Neural cell (in vitro differentiated cells): ENCODE measurements at regions not wholly inside any gene's neighbourhood (a gene's known extent, or its start where the extent isn't known, plus 50 kb on each side); places are given as distances from the start of the nearest gene placed in this dataset.

Source experiments
- H2AFZ ChIP-seq: fragments of 200-600, 300-800 bp; sonication (generic), shearing (Covaris generic); 2 replicates; pipeline ENCODE4 v1.6.0; 2014; ENCODE audit warnings: low read depth, mild to moderate bottlenecking, antibody characterized with exemption, low read length, moderate library complexity
- H3F3A ChIP-seq: fragments of 200-600 bp; shearing (Covaris generic); 2 replicates; pipeline ENCODE4 v1.6.1; 2016; ENCODE audit warnings: mild to moderate bottlenecking, moderate library complexity, mixed read lengths, antibody characterized with exemption, low read length; ENCODE audit not compliant: insufficient read depth, poor library complexity, severe bottlenecking
- H3K27ac ChIP-seq: fragments of 200-600, 300-800 bp; sonication (generic), shearing (Covaris generic); 2 replicates; pipeline ENCODE4 v1.5.1; 2014; ENCODE audit warnings: mild to moderate bottlenecking, low read length, moderate library complexity
- H3K27me3 ChIP-seq: fragments of 300-800, 200-600 bp; sonication (generic), shearing (Covaris generic); 2 replicates; pipeline ENCODE4 v1.6.0; 2014; ENCODE audit warnings: mild to moderate bottlenecking, low read depth, low read length, moderate library complexity; ENCODE audit not compliant: insufficient read depth
- H3K36me3 ChIP-seq: fragments of 300-800, 200-600 bp; sonication (generic), shearing (Covaris generic); 2 replicates; pipeline ENCODE4 v1.5.1; 2014; ENCODE audit warnings: mild to moderate bottlenecking, antibody characterized with exemption, low read length, moderate library complexity; ENCODE audit not compliant: insufficient read depth
- H3K4me2 ChIP-seq: fragments of 300-800, 200-600 bp; sonication (generic), shearing (Covaris generic); 2 replicates; pipeline ENCODE4 v1.6.0; 2014; ENCODE audit warnings: mild to moderate bottlenecking, low read length
- H3K4me3 ChIP-seq: fragments of 300-800, 200-600 bp; sonication (generic), shearing (Covaris generic); 2 replicates; pipeline ENCODE4 v1.5.1; 2014; ENCODE audit warnings: mild to moderate bottlenecking, low read length, moderate library complexity
- H3K79me2 ChIP-seq: fragments of 200-600 bp; shearing (Covaris generic); replicated peaks from 2 replicates; pipeline ENCODE4 v1.6.0; 2014; ENCODE audit warnings: mild to moderate bottlenecking, low read length, moderate library complexity; ENCODE audit not compliant: insufficient read depth
- H3K9ac ChIP-seq: fragments of 300-800, 200-600 bp; sonication (generic), shearing (Covaris generic); 2 replicates; pipeline ENCODE4 v1.6.1; 2016; ENCODE audit warnings: mild to moderate bottlenecking, low read length, mixed read lengths
- H3K9me2 ChIP-seq: fragments of 200-600 bp; shearing (Covaris generic); 2 replicates; pipeline ENCODE4 v1.6.1; 2016; ENCODE audit warnings: mild to moderate bottlenecking, low read length, mixed read lengths; ENCODE audit not compliant: insufficient read depth
- H3K9me3 ChIP-seq: fragments of 200-600, 300-800 bp; sonication (generic), shearing (Covaris generic); 2 replicates; pipeline ENCODE4 v1.6.1; 2016; ENCODE audit warnings: mild to moderate bottlenecking, mixed run types, low read length, moderate library complexity, mixed read lengths
- H4K20me1 ChIP-seq: fragments of 200-600 bp; shearing (Covaris generic); 2 replicates; pipeline ENCODE4 v1.6.1; 2016; ENCODE audit warnings: mild to moderate bottlenecking, mixed run types; ENCODE audit not compliant: insufficient read depth
- EP300 ChIP-seq: fragments of 450-650 bp; conservative IDR thresholded peaks from 2 replicates; pipeline ENCODE4 v1.6.1; 2014; ENCODE audit warnings: antibody characterized with exemption, mild to moderate bottlenecking, moderate library complexity; ENCODE audit not compliant: poor library complexity, severe bottlenecking
- EZH2 ChIP-seq: fragments of 200-600, 300-800 bp; shearing (Covaris generic), sonication (generic); IDR thresholded peaks from 2 replicates; pipeline ENCODE4 v1.6.1; 2014; ENCODE audit warnings: antibody characterized with exemption, low read length, borderline replicate concordance, mild to moderate bottlenecking; ENCODE audit not compliant: insufficient read depth, poor library complexity, severe bottlenecking
- MXI1 ChIP-seq: fragments of 450-650 bp; conservative IDR thresholded peaks from 2 replicates; pipeline ENCODE4 v1.6.1; 2014; ENCODE audit warnings: antibody characterized with exemption, mild to moderate bottlenecking; ENCODE audit not compliant: poor library complexity, severe bottlenecking
- POLR2AphosphoS5 ChIP-seq: IDR thresholded peaks from 2 replicates; pipeline ENCODE4 v1.6.1; 2012
- RAD21 ChIP-seq: fragments of 450-650 bp; conservative IDR thresholded peaks from 2 replicates; pipeline ENCODE4 v1.6.1; 2014; ENCODE audit warnings: antibody characterized with exemption, mild to moderate bottlenecking, moderate library complexity
- SMC3 ChIP-seq: fragments of 450-650 bp; conservative IDR thresholded peaks from 2 replicates; pipeline ENCODE4 v1.6.1; 2014; ENCODE audit warnings: antibody characterized with exemption, mild to moderate bottlenecking, moderate library complexity; ENCODE audit not compliant: poor library complexity
- TAF1 ChIP-seq: IDR thresholded peaks from 2 replicates; pipeline ENCODE4 v1.6.1; 2012; ENCODE audit warnings: low read depth
- TF ChIP-seq, protein P1 (sequence below): IDR thresholded peaks from 2 replicates; pipeline ENCODE4 v1.6.1; 2012; ENCODE audit warnings: borderline replicate concordance
- TF ChIP-seq, protein P2 (sequence below): fragments of 450-650 bp; IDR thresholded peaks from 2 replicates; pipeline ENCODE4 v1.5.1; 2014; ENCODE audit warnings: antibody characterized with exemption, mild to moderate bottlenecking, moderate library complexity; ENCODE audit not compliant: poor library complexity, severe bottlenecking

DNA sequence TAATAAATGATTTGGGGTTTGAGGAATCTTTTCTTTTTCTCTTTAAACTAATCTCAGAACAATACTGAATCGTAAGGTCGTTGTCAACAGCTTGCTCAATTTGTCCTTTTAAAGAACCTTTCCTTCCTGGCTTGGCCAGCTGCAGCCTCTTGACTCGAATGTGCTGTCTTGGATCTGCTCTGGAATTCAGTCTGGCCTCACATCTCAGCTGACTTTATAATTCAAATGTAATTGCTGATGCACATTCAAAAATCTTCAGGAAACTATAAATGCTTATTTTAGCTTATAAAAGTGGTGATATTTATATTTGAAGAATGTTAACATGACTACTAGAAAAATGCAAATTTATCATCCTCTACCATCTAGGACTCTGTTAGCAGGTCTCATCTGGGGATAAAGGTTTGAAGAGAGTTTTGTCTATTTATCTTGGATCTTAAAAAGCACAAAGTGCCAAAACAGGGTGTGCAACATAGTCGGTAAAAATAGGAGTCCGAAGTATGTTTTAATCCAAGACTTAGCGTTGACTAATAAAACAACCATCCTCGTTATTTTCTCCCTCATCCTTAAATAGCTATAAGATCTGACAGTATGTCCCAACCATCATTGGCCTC lies 1035.2 kb downstream of the MCTP2 start:
- TF ChIP-seq POLR2AphosphoS5 (no peak), EZH2 (no peak), TAF1 (no peak)
- TF ChIP-seq, protein P1, sequence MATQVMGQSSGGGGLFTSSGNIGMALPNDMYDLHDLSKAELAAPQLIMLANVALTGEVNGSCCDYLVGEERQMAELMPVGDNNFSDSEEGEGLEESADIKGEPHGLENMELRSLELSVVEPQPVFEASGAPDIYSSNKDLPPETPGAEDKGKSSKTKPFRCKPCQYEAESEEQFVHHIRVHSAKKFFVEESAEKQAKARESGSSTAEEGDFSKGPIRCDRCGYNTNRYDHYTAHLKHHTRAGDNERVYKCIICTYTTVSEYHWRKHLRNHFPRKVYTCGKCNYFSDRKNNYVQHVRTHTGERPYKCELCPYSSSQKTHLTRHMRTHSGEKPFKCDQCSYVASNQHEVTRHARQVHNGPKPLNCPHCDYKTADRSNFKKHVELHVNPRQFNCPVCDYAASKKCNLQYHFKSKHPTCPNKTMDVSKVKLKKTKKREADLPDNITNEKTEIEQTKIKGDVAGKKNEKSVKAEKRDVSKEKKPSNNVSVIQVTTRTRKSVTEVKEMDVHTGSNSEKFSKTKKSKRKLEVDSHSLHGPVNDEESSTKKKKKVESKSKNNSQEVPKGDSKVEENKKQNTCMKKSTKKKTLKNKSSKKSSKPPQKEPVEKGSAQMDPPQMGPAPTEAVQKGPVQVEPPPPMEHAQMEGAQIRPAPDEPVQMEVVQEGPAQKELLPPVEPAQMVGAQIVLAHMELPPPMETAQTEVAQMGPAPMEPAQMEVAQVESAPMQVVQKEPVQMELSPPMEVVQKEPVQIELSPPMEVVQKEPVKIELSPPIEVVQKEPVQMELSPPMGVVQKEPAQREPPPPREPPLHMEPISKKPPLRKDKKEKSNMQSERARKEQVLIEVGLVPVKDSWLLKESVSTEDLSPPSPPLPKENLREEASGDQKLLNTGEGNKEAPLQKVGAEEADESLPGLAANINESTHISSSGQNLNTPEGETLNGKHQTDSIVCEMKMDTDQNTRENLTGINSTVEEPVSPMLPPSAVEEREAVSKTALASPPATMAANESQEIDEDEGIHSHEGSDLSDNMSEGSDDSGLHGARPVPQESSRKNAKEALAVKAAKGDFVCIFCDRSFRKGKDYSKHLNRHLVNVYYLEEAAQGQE = no peak
- H3K9ac ChIP-seq = no peak overlapping the region
- H3K9me2 ChIP-seq = no peaks in the 10 kb centered on the region
- H3F3A ChIP-seq = no peaks in the 10 kb centered on the region
- no peaks in the 10 kb centered on the region for H3K9me3 ChIP-seq
- no peaks in the 10 kb centered on the region for H3K79me2 ChIP-seq
- H3K4me2 ChIP-seq = no peak overlapping the region
- H2AFZ ChIP-seq = no peak overlapping the region
- H3K36me3 ChIP-seq = no peaks in the 10 kb centered on the region
- H4K20me1 ChIP-seq = no peaks in the 10 kb centered on the region
- peaks cover 7% of the 10 kb centered on the region for H3K27me3 ChIP-seq
- no peak overlapping the region for H3K4me3 ChIP-seq
- no peak overlapping the region for H3K27ac ChIP-seq

DNA sequence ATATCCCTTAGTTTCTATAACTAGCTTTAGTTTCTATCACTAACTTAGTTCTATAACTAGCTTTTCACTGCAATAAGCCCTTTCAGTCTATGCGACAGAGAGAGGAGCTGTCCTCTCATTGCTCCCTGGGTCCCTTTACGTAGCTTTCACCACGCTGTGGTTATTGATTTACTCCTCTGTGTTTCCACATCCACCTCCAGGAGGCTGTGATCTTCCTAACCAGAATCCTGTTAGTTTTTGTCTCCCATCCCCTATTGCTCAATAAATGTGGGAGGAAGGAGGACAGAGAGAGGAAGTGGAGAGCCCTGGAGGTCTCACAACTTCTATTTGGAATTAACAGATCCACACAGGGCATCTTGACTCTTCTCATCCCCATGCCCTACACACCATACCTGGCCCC lies 1036.1 kb downstream of the MCTP2 start:
- no peaks in the 10 kb centered on the region for H3K9me3 ChIP-seq
- H3K36me3 ChIP-seq = no peaks in the 10 kb centered on the region
- H3K27me3 ChIP-seq = peaks cover under 1% of the 10 kb centered on the region
- no peak overlapping the region for H3K9ac ChIP-seq
- no peak overlapping the region for H3K4me3 ChIP-seq
- H3K79me2 ChIP-seq = no peaks in the 10 kb centered on the region
- TF ChIP-seq, protein P2, sequence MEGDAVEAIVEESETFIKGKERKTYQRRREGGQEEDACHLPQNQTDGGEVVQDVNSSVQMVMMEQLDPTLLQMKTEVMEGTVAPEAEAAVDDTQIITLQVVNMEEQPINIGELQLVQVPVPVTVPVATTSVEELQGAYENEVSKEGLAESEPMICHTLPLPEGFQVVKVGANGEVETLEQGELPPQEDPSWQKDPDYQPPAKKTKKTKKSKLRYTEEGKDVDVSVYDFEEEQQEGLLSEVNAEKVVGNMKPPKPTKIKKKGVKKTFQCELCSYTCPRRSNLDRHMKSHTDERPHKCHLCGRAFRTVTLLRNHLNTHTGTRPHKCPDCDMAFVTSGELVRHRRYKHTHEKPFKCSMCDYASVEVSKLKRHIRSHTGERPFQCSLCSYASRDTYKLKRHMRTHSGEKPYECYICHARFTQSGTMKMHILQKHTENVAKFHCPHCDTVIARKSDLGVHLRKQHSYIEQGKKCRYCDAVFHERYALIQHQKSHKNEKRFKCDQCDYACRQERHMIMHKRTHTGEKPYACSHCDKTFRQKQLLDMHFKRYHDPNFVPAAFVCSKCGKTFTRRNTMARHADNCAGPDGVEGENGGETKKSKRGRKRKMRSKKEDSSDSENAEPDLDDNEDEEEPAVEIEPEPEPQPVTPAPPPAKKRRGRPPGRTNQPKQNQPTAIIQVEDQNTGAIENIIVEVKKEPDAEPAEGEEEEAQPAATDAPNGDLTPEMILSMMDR = no peak
- TF ChIP-seq POLR2AphosphoS5 (no peak), EP300 (no peak), EZH2 (no peak), TAF1 (no peak), MXI1 (no peak), RAD21 (no peak), SMC3 (no peak)
- TF ChIP-seq, protein P1 = no peak
- no peak overlapping the region for H3K27ac ChIP-seq
- no peak overlapping the region for H2AFZ ChIP-seq
- H3K9me2 ChIP-seq = no peaks in the 10 kb centered on the region
- H4K20me1 ChIP-seq = no peaks in the 10 kb centered on the region
- no peaks in the 10 kb centered on the region for H3F3A ChIP-seq
- H3K4me2 ChIP-seq = no peak overlapping the region
